ENCODE measurements at regions not wholly inside any gene's neighbourhood (a gene's known extent, or its start where the extent isn't known, plus 50 kb on each side); places are given as distances from the start of the nearest gene placed in this dataset.

GRCh38 chr5:92337772-92338234 is 954.7 kb upstream of the ARRDC3 start:
- TF ChIP-seq GATA2 (IDR thresholded peaks at IDR 0.05; ENCODE audit: low read depth, low read length) (no peak), GATA3 (IDR thresholded peaks at IDR 0.05; ENCODE audit: low read depth, low read length) (no peak)
